ELF-1 (cell line): ENCODE measurements at regions not wholly inside any gene's neighbourhood (a gene's known extent, or its start where the extent isn't known, plus 50 kb on each side); places are given as distances from the start of the nearest gene placed in this dataset.
"Not testable (repeated sequence)": the region's sequence is repeated elsewhere in the genome, so short reads cannot be mapped to it uniquely, and the experiment has no call there.

Experiments used
- DNase-seq: peaks from one replicate; pipeline ENCODE4 v3.0.0-alpha.2; 2016; ENCODE audit warnings: low read depth, low spot score

GRCh38 chr1:229856009-229856650 is 210.9 kb upstream of the GALNT2 start:
- DNase-seq, result no peak

- DNase-seq, result no peak
Observed at GRCh38 chr1:229857585-229857984, 209.5 kb upstream of the GALNT2 start.

- DNase-seq, result no peak
Observed at GRCh38 chr1:229859026-229859425, 208.0 kb upstream of the GALNT2 start.

GRCh38 chr1:229860926-229861325 is 206.1 kb upstream of the GALNT2 start:
- no peak for DNase-seq

GRCh38 chr1:229862017-229862774 is 204.8 kb upstream of the GALNT2 start:
- DNase-seq, result peak; percentile 37

- no peak for DNase-seq
Observed at GRCh38 chr1:229863651-229864545, 203.1 kb upstream of the GALNT2 start.

- DNase-seq, result no peak
Observed at GRCh38 chr1:229864686-229865230, 202.3 kb upstream of the GALNT2 start.

GRCh38 chr1:229865321-229865720 is 201.7 kb upstream of the GALNT2 start:
- not testable (repeated sequence) for DNase-seq

GRCh38 chr1:229867726-229868125 is 199.3 kb upstream of the GALNT2 start:
- no peak for DNase-seq

- DNase-seq, result no peak
Observed at GRCh38 chr1:229869240-229869639, 197.8 kb upstream of the GALNT2 start.

- no peak for DNase-seq
Observed at GRCh38 chr1:229869687-229870086, 197.4 kb upstream of the GALNT2 start.

- DNase-seq, result no peak
Observed at GRCh38 chr1:229870381-229870780, 196.7 kb upstream of the GALNT2 start.

GRCh38 chr1:229871078-229871676 is 195.9 kb upstream of the GALNT2 start:
- DNase-seq, result no peak

- no peak for DNase-seq
Observed at GRCh38 chr1:229874136-229874535, 192.9 kb upstream of the GALNT2 start.

GRCh38 chr1:229874609-229875008 is 192.4 kb upstream of the GALNT2 start:
- DNase-seq, result no peak

- no peak for DNase-seq
Observed at GRCh38 chr1:229875086-229875485, 192.0 kb upstream of the GALNT2 start.

GRCh38 chr1:229879746-229880145 is 187.3 kb upstream of the GALNT2 start:
- no peak for DNase-seq

- DNase-seq, result no peak
Observed at GRCh38 chr1:229880271-229881170, 186.5 kb upstream of the GALNT2 start.

- no peak for DNase-seq
Observed at GRCh38 chr1:229882621-229883020, 184.4 kb upstream of the GALNT2 start.

- DNase-seq, result no peak
Observed at GRCh38 chr1:229883504-229884200, 183.4 kb upstream of the GALNT2 start.
